GM08714 (cell line): ENCODE measurements at regions not wholly inside any gene's neighbourhood (a gene's known extent, or its start where the extent isn't known, plus 50 kb on each side); places are given as distances from the start of the nearest gene placed in this dataset.

Experiments
- H3K4me3 ChIP-seq: fragments of 200-500 bp; sonication (Bioruptor generic); 2 replicates; pipeline ENCODE4 v1.5.1; 2014; ENCODE audit warnings: mild to moderate bottlenecking, low read length, inconsistent platforms
- ZNF274 ChIP-seq: IDR thresholded peaks from 2 replicates; pipeline ENCODE4 v1.6.1; 2012; ENCODE audit warnings: mild to moderate bottlenecking, low read depth, low read length

DNA sequence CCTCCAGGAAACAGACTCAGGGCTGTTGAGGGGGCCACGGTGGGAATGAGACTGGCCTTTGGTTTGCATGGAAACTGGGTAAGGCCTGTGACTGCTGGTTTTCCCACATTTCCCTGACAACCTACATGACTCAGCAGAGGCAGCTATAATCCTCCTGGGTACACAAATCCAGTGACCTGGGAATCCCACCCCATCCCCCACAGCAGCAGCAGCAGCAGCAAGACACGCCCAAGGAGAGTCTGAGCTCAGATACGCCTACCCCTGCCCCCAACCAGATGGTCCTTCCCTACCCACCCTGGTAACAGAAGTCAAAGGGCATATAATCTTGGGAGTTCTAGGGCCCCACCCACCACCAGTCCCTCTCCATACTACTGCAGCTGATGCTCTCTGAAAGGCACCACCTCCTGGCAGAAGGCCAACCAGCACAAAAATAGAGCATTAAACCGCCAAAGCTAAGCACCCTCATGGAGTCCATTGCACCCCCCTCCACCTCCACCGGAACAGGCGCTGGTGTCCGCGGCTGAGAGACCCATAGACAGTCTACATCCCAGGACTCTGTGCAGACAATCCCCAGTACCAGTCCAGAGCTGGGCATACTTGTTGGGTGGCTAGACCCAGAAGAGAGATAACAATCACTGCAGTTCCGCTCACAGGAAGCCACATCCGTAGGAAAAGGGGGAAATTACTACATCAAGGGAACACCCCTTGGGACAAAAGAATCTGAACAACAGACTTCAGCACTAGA, 237.2 kb upstream of the SPRY2 start:
- no peak overlapping the region for H3K4me3 ChIP-seq
- no peak for TF ChIP-seq ZNF274

GRCh38 chr13:80577285-80577684, 236.4 kb upstream of the SPRY2 start:
- H3K4me3 ChIP-seq, result no peak overlapping the region
- TF ChIP-seq ZNF274, result no peak

DNA sequence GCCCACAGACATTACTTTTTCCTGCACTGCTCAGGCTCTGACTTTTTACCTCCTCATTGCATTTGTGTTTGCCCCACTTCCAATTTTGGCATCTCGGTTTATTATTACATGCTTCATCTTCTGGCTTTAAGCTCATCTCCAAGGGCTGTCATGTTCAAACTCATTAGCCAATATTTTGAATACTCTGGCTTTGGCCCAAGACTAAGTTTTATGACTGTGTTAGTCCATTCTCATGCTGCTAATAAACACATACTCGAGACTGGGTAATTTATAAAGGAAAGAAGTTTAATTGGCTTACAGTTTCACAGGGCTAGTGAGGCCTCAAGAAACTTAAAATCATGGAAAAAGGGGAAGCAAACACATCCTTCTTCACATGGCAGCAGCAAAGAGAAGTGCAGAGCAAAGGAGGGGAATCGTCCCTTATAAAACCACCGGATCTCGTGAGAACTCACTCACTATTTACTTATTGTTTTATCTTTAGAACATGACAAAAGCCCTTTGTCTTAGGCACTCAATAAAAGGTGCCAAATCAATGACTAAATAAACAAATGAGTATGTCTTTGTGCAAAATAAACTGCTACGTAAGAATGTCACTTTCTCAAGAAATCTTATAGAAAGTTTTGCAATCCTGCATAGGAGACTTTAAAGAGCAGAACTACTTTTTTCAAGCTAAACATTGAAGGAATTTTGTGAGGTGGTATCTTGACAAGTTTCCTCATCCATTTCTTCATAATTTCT, 233.4 kb upstream of the SPRY2 start:
- H3K4me3 ChIP-seq, result no peak overlapping the region
- no peak for TF ChIP-seq ZNF274

GRCh38 chr13:80572923-80573316, 232.0 kb upstream of the SPRY2 start:
- no peak for TF ChIP-seq ZNF274
- H3K4me3 ChIP-seq, result no peak overlapping the region

DNA sequence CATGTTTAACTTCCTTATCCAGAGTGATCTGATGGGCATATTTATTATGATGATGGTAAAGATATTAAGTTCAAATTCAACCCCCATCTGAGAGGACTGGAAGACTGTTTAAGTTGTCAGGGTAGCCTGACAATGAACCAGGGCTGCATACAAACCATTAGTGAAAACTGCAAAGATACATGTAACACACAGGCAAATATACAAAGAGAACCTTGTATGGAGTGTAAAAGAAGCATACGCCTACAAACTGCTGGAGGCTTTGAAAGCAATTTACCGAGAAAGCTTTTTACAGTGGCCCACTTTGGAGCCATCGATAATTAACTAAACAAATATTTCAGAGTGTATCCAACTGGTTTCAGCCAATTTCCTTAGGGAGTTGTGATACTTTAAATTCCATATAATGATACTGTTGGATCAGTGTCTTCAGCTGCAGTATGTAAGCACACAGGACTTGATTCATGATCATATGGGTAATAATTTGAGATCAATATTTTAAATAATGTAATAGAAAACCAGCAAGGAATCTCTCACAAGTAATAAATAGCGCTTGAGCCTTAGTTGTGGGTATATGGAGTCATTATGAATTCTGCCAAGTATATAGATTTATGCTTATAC, 231.5 kb upstream of the SPRY2 start:
- no peak for TF ChIP-seq ZNF274
- no peak overlapping the region for H3K4me3 ChIP-seq

- no peak overlapping the region for H3K4me3 ChIP-seq
- TF ChIP-seq ZNF274, result no peak
Observed at GRCh38 chr13:80571346-80572307, 230.7 kb upstream of the SPRY2 start.

DNA sequence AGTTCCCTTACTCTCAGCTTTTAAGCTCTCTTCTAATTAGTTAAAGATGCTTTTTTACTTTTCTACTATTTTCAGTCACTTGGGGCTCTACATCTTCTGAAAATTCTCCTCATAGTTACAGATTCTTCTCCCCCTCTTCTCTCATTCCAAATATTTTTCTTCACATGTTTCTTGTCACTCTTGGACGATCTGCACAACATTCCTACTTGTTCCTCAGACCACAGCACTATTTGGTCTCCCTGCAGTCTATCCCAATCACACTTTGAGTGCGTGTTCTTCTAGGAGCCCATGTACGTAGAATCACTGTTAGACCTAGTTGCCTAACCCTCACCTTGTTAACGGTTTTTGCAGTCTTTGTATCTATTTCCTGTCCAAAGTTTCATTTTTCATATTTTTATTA, 222.5 kb upstream of the SPRY2 start:
- no peak overlapping the region for H3K4me3 ChIP-seq
- TF ChIP-seq ZNF274, result no peak

DNA sequence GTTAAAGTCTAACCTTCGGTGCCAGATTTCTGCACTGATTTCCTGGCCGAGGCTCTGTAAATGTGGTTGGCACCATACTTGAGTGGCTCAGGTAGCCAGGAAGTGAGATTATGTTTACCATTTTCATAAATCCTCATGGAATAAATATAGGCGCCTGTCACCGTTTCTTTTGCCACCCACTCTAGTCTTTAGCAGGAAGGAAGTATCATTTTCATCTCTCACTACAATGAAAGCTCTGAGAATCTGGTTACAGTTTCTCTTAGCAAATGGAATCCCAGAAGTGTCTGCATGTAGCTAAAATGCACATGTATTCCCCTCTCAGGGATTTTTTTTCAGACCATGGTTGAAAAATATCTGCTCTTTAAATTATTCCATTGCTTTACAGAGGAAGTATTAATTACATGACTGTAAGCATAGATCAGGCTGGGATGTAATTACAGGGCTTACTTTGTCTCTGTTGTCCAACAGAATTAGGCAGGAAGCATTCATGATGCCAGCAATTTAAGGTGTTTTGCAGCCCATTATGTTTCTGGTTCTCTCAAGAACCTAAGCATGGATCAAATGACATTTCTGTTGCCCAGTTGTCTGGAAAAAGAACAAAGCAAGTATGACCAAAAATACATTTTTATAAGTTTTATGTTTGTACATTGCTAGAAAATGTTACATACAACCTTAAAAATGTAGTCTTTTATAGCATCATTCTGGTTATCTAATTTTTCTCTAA, 221.7 kb upstream of the SPRY2 start:
- no peak for TF ChIP-seq ZNF274
- no peak overlapping the region for H3K4me3 ChIP-seq

DNA sequence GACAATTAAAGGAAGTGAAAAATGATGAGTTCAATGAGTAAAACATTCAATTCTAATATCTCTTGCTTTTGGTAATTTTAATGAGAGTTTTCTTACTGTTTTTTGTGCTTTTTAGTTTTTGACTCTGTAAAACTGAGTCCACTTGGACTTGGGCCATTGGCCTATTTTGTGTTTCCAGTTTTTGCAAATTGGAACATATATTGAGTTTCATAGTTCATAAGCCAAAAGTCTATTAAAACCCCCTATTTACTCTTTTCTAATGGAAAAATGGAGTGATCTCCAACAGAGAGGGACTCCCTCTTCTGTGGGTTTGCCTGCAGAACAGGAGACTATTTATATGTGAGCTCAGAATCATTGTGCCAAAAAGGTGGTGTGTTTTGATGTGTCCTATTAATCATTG, 219.7 kb upstream of the SPRY2 start:
- H3K4me3 ChIP-seq, result no peak overlapping the region
- no peak for TF ChIP-seq ZNF274

DNA sequence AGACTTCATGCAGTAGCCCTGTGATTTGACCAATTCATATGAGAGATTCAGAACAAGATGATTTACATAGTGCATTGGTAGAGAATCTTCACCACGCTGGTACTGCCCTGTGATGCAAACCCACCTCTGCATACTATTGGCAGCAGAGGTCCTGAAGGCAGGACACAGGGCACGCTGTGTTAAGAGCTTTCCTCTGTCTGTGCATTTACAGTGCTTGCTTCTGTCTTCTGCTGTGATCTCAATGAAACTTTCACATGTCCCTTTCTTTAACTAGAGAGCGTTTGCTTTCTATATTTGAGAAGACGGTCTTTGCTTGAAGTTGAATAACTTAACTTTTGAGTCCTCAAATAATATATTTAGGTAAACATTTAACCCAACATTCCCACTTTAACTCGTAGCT, 219.0 kb upstream of the SPRY2 start:
- no peak for TF ChIP-seq ZNF274
- H3K4me3 ChIP-seq, result no peak overlapping the region

DNA sequence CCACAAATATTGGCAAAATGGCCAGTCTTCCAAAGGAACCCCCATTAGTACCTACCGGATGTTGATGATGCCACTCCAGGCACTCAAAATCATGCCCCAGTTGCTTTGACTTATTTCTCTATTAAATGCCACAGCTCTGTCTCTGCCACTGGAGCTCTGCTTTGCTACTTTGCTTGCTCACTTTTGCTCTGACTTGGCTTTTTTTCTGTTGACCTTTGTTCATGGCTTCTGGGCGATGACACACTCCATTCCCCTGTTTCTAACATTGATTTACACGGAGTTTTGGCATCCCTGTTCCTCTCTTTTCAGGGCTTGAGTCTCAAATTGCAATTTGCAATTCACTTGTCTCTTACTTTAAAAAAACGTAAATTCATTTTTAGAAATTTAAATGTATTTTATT, 217.1 kb upstream of the SPRY2 start:
- no peak for TF ChIP-seq ZNF274
- no peak overlapping the region for H3K4me3 ChIP-seq

- no peak for TF ChIP-seq ZNF274
- no peak overlapping the region for H3K4me3 ChIP-seq
Observed at GRCh38 chr13:80555796-80556678, 215.1 kb upstream of the SPRY2 start.
